H1 (cell line): ENCODE measurements at regions not wholly inside any gene's neighbourhood (a gene's known extent, or its start where the extent isn't known, plus 50 kb on each side); places are given as distances from the start of the nearest gene placed in this dataset.

Experiments
- CTCF ChIA-PET: fragments of 300-600 bp; sonication (Branson Sonifier 250); formaldehyde crosslinking; loops from one replicate; lab custom pipeline; 2021; ENCODE audit not compliant: partially characterized antibody; lab: Charles Lee
- POLR2A ChIA-PET: fragments of 300-600 bp; sonication (Branson Sonifier 250); formaldehyde crosslinking; loops from one replicate; lab custom pipeline; 2021; ENCODE audit warnings: inconsistent platforms; ENCODE audit not compliant: partially characterized antibody; lab: Charles Lee
- DNase-seq, 2 experiments: peaks; one replicate each; pipeline versions ENCODE4 v3.0.0 to v3.0.0-alpha.2; 2010 to 2022; ENCODE audit warnings: low spot score in 2 of 2, low read depth in 1 of 2, mixed read lengths in 1 of 2
- FAIRE-seq: peaks from 2 replicates; lab custom pipeline; 2011; peaks lifted over from hg19 to GRCh38; lab: Jason Lieb, UNC
- H2AFZ ChIP-seq: 2 replicates; pipeline ENCODE4 v1.8.1; 2012; ENCODE audit warnings: low read length, inconsistent platforms
- H2AK5ac ChIP-seq: 2 replicates; pipeline ENCODE4 v1.6.1; 2013; ENCODE audit warnings: low read depth, low read length
- H2BK120ac ChIP-seq: replicated peaks from 2 replicates; pipeline ENCODE3; 2013; ENCODE audit warnings: low read depth, low read length, inconsistent platforms
- H2BK12ac ChIP-seq: 2 replicates; pipeline ENCODE4 v1.6.1; 2013; ENCODE audit warnings: low read depth, low read length
- H2BK15ac ChIP-seq: 2 replicates; pipeline ENCODE4 v1.6.1; 2013; ENCODE audit warnings: low read length
- H2BK20ac ChIP-seq: 2 replicates; pipeline ENCODE4 v1.6.1; 2013; ENCODE audit warnings: low read length
- H2BK5ac ChIP-seq: 2 replicates; pipeline ENCODE4 v1.6.1; 2013; ENCODE audit warnings: low read depth, low read length
- H3K14ac ChIP-seq: 2 replicates; pipeline ENCODE4 v1.6.1; 2013; ENCODE audit warnings: inconsistent platforms; ENCODE audit not compliant: insufficient read length
- H3K18ac ChIP-seq: 2 replicates; pipeline ENCODE4 v1.6.1; 2013; ENCODE audit warnings: low read length; ENCODE audit errors: extremely low read depth
- H3K23ac ChIP-seq: 2 replicates; pipeline ENCODE4 v1.6.1; 2013; ENCODE audit warnings: inconsistent platforms; ENCODE audit not compliant: insufficient read length
- H3K23me2 ChIP-seq: 2 replicates; pipeline ENCODE4 v1.6.1; 2013; ENCODE audit warnings: low read depth, low read length
- H3K27ac ChIP-seq: 2 replicates; pipeline ENCODE4 v1.6.1; 2011; ENCODE audit warnings: low read depth, low read length, inconsistent platforms
- H3K27me3 ChIP-seq, 4 experiments: replicated peaks in 1 of 4; 1 replicate in 1 of 4; 2 replicates in 3 of 4; pipeline versions ENCODE4 v1.6.1 to v1.8.1; 2011 to 2013; ENCODE audit warnings: low read length in 3 of 4, mild to moderate bottlenecking in 3 of 4, inconsistent platforms in 2 of 4, mixed read lengths in 2 of 4, moderate library complexity in 1 of 4; ENCODE audit not compliant: control insufficient read depth in 3 of 4, insufficient read depth in 3 of 4; ENCODE audit errors: extremely low read depth in 1 of 4
- H3K36me3 ChIP-seq, 4 experiments: 2 replicates each; pipeline versions ENCODE4 v1.6.1 to v1.8.1; 2011 to 2013; ENCODE audit warnings: mild to moderate bottlenecking in 4 of 4, low read length in 3 of 4, moderate library complexity in 2 of 4, control low read depth in 1 of 4, inconsistent platforms in 1 of 4; ENCODE audit not compliant: insufficient read depth in 4 of 4, control insufficient read depth in 2 of 4
- H3K4ac ChIP-seq: replicated peaks from 2 replicates; pipeline ENCODE3; 2013; ENCODE audit warnings: low read length, low read depth, mixed read lengths, inconsistent platforms; ENCODE audit not compliant: insufficient read length
- H3K4me1 ChIP-seq, 4 experiments: replicated peaks in 1 of 4; 1 replicate in 1 of 4; 2 replicates in 3 of 4; pipeline versions ENCODE4 v1.6.1 to v1.8.1; 2011 to 2013; ENCODE audit warnings: low read length in 3 of 4, inconsistent platforms in 2 of 4, mixed read lengths in 1 of 4; ENCODE audit not compliant: insufficient read depth in 4 of 4, control insufficient read depth in 3 of 4
- H3K4me2 ChIP-seq, 2 experiments: 2 replicates each; pipeline versions ENCODE4 v1.6.1 to v1.8.1; 2011 to 2013; ENCODE audit warnings: low read depth in 2 of 2, low read length in 2 of 2, control low read depth in 1 of 2, inconsistent platforms in 1 of 2, mild to moderate bottlenecking in 1 of 2; ENCODE audit not compliant: insufficient read depth in 1 of 2
- H3K4me3 ChIP-seq, 4 experiments: fragments of 200-600, 300-600 bp in 1 of 4; sonication (generic), shearing (Covaris generic), sonication (Bioruptor Twin) in 1 of 4; 2 replicates each; pipeline versions ENCODE4 v1.5.1 to v1.8.1; 2011 to 2016; ENCODE audit warnings: low read length in 4 of 4, low read depth in 3 of 4, control low read depth in 2 of 4, inconsistent platforms in 2 of 4, mild to moderate bottlenecking in 2 of 4, mixed read lengths in 1 of 4, moderate library complexity in 1 of 4; ENCODE audit not compliant: insufficient read depth in 2 of 4; ENCODE audit errors: extremely low read depth in 1 of 4
- H3K56ac ChIP-seq: replicated peaks from 2 replicates; pipeline ENCODE3; 2013; ENCODE audit warnings: low read depth, mild to moderate bottlenecking, mixed read lengths, low read length, inconsistent platforms; ENCODE audit not compliant: insufficient read length
- H3K79me1 ChIP-seq: 2 replicates; pipeline ENCODE4 v1.6.1; 2013; ENCODE audit warnings: low read depth, low read length, control low read depth
- H3K79me2 ChIP-seq, 2 experiments: 2 replicates each; pipeline versions ENCODE4 v1.6.1 to v1.8.1; 2012 to 2013; ENCODE audit warnings: low read length in 2 of 2, mild to moderate bottlenecking in 2 of 2, inconsistent platforms in 1 of 2; ENCODE audit not compliant: insufficient read depth in 2 of 2, control insufficient read depth in 1 of 2
- H3K9ac ChIP-seq, 4 experiments: replicated peaks in 1 of 4; 1 replicate in 1 of 4; 2 replicates in 3 of 4; pipeline versions ENCODE4 v1.6.1 to v1.8.1; 2011 to 2013; ENCODE audit warnings: low read depth in 3 of 4, low read length in 3 of 4, control low read depth in 2 of 4, mild to moderate bottlenecking in 2 of 4, moderate library complexity in 2 of 4, inconsistent platforms in 1 of 4; ENCODE audit errors: extremely low read depth in 1 of 4
- H3K9me3 ChIP-seq, 2 experiments: 2 replicates each; pipeline versions ENCODE4 v1.6.1 to v1.8.1; 2012 to 2013; ENCODE audit warnings: mild to moderate bottlenecking in 2 of 2, moderate library complexity in 2 of 2, control low read depth in 1 of 2, inconsistent platforms in 1 of 2, low read depth in 1 of 2, low read length in 1 of 2, mixed read lengths in 1 of 2; ENCODE audit not compliant: insufficient read depth in 2 of 2
- H4K20me1 ChIP-seq, 2 experiments: replicated peaks in 1 of 2; 2 replicates each; pipeline versions ENCODE3 to v1.8.1; 2011 to 2013; ENCODE audit warnings: inconsistent platforms in 2 of 2, low read length in 2 of 2, mild to moderate bottlenecking in 1 of 2; ENCODE audit not compliant: insufficient read depth in 2 of 2, control insufficient read depth in 1 of 2
- H4K5ac ChIP-seq: 2 replicates; pipeline ENCODE4 v1.6.1; 2013; ENCODE audit warnings: low read length, low read depth, mixed read lengths, inconsistent platforms; ENCODE audit not compliant: insufficient read length
- H4K8ac ChIP-seq: 2 replicates; pipeline ENCODE4 v1.8.0; 2013; ENCODE audit warnings: mild to moderate bottlenecking, moderate library complexity, low read length, inconsistent platforms; ENCODE audit not compliant: insufficient read depth; ENCODE audit errors: extremely low read depth
- H4K91ac ChIP-seq: replicated peaks from 2 replicates; pipeline ENCODE3; 2013; ENCODE audit warnings: low read length, mixed read lengths, inconsistent platforms; ENCODE audit not compliant: insufficient read length
- CBX5 ChIP-seq: fragments of 300-800, 300-1000 bp; sonication (generic); IDR thresholded peaks from 2 replicates; pipeline ENCODE4 v1.7.1; 2016; ENCODE audit warnings: antibody characterized with exemption, low read length, low read depth
- CTBP2 ChIP-seq: IDR thresholded peaks from 2 replicates; pipeline ENCODE4 v1.7.0; 2011; ENCODE audit warnings: borderline replicate concordance, mild to moderate bottlenecking, moderate library complexity, mixed read lengths, low read length; ENCODE audit not compliant: insufficient read depth, insufficient read length
- JUND ChIP-seq: IDR thresholded peaks from 2 replicates; pipeline ENCODE4 v1.6.1; 2011; ENCODE audit warnings: mild to moderate bottlenecking, improper control_type of control experiment, low read length
- KDM1A ChIP-seq: fragments of 200-600, 300-600 bp; sonication (generic); IDR thresholded peaks from 2 replicates; pipeline ENCODE4 v1.7.1; 2016; ENCODE audit warnings: mild to moderate bottlenecking, low read length, borderline replicate concordance
- POLR2AphosphoS5 ChIP-seq: IDR thresholded peaks from 2 replicates; pipeline ENCODE4 v1.6.1; 2011; ENCODE audit warnings: low read depth, low read length
- POU5F1 ChIP-seq: IDR thresholded peaks from 2 replicates; pipeline ENCODE4 v1.6.1; 2011; ENCODE audit warnings: low read depth, mild to moderate bottlenecking, low read length, moderate library complexity
- ZNF274 ChIP-seq: IDR thresholded peaks from 2 replicates; pipeline ENCODE4 v1.7.0; 2012; ENCODE audit warnings: low read length, borderline replicate concordance; ENCODE audit errors: extremely low read depth
- WGBS, 2 experiments: shearing (Covaris generic) in 1 of 2; methylation state at CpG; one replicate each; pipeline versions ENCODE4 v1.1.6 to v1.1.7; 2013 to 2015; ENCODE audit warnings: low lambda C conversion rate in 2 of 2, mixed read lengths in 2 of 2, inconsistent platforms in 1 of 2, low coverage in 1 of 2, missing lambda C conversion rate in 1 of 2; ENCODE audit not compliant: insufficient replicate concordance in 2 of 2, insufficient coverage in 1 of 2, insufficient read length in 1 of 2; ENCODE audit errors: extremely low coverage in 1 of 2, missing lambda C conversion rate in 1 of 2; 5-methylcytosine and 5-hydroxymethylcytosine counted together
- TF ChIP-seq, protein P1 (sequence below): IDR thresholded peaks from 2 replicates; pipeline ENCODE4 v1.6.1; 2011; ENCODE audit warnings: low read length, improper control_type of control experiment

DNA sequence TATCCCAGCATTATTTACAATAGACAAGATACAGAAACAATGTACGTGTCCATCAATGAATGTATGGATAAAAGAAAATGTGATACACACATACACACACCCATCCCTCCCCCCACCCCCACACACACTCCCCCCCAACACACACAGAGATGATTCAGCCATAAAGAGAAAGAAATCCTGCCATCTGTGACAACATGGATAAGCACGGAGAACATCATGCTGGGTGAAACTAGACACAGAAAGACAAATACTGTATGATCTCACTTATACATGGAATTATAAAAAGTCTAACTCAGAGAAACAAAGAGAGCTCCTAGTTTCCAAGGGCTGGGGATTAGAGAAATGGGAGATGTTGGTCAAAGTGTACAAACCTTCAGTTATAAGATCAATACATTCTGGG is 104.8 kb upstream of the LY86 start:
- no peak overlapping the region for H2BK12ac ChIP-seq
- H3K9ac ChIP-seq: no peak overlapping the region
- no peaks in the 10 kb centered on the region for H3K36me3 ChIP-seq
- H3K27me3 ChIP-seq: no peaks in the 10 kb centered on the region
- ChIA-PET CTCF (interaction anchor here (0.6 kb wide), 1 partner anchor 134 kb away, joined by 3 read pairs; no protein-coding TSS in a partner anchor), POLR2A (no interaction called here)
- H3K4me2 ChIP-seq: no peak overlapping the region
- no peak overlapping the region for H2BK20ac ChIP-seq
- no peak overlapping the region for H4K91ac ChIP-seq
- H2BK120ac ChIP-seq: no peak overlapping the region
- no peak for FAIRE-seq
- no peak for DNase-seq
- no peak overlapping the region for H2AFZ ChIP-seq
- H2BK5ac ChIP-seq: no peak overlapping the region
- H3K23me2 ChIP-seq: no peaks in the 10 kb centered on the region
- no peak overlapping the region for H4K8ac ChIP-seq
- no peak overlapping the region for H2BK15ac ChIP-seq
- no peaks in the 10 kb centered on the region for H4K20me1 ChIP-seq
- H3K4ac ChIP-seq: no peak overlapping the region
- WGBS, 2 experiments: 71% methylated on average over 2 of the region's 2 CpGs; no CpG with 5 or more reads in 1 of the 2 experiments
- H3K9me3 ChIP-seq: no peaks in the 10 kb centered on the region
- no peak overlapping the region for H3K18ac ChIP-seq
- no peak overlapping the region for H3K4me3 ChIP-seq
- TF ChIP-seq, protein P1, sequence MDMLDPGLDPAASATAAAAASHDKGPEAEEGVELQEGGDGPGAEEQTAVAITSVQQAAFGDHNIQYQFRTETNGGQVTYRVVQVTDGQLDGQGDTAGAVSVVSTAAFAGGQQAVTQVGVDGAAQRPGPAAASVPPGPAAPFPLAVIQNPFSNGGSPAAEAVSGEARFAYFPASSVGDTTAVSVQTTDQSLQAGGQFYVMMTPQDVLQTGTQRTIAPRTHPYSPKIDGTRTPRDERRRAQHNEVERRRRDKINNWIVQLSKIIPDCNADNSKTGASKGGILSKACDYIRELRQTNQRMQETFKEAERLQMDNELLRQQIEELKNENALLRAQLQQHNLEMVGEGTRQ: no peak
- TF ChIP-seq POU5F1: no peak
- TF ChIP-seq ZNF274: no peak
- no peak for TF ChIP-seq CBX5
- no peak for TF ChIP-seq KDM1A
- TF ChIP-seq CTBP2: no peak
- no peak for TF ChIP-seq JUND
- no peak for TF ChIP-seq POLR2AphosphoS5
- H3K23ac ChIP-seq: no peak overlapping the region
- H3K4me1 ChIP-seq: no peaks in the 10 kb centered on the region
- no peaks in the 10 kb centered on the region for H3K79me1 ChIP-seq
- H3K27ac ChIP-seq: no peak overlapping the region
- H3K56ac ChIP-seq: no peak overlapping the region
- no peak overlapping the region for H4K5ac ChIP-seq
- no peak overlapping the region for H3K14ac ChIP-seq
- no peaks in the 10 kb centered on the region for H3K79me2 ChIP-seq
- no peak overlapping the region for H2AK5ac ChIP-seq
